HCT116 (cell line): ENCODE measurements at regions not wholly inside any gene's neighbourhood (a gene's known extent, or its start where the extent isn't known, plus 50 kb on each side); places are given as distances from the start of the nearest gene placed in this dataset.

Source experiments
- ATAC-seq: fragments of 200-7000 bp; cut with Tn5 transposase; 2 replicates; pipeline ENCODE4 v1.9.1; 2020; ENCODE audit warnings: mild to moderate bottlenecking, moderate library complexity
- BruUV-seq: library from RNA; stranded (reverse); fragments of 400-500 nt; replicated peaks from 2 replicates; lab custom pipeline; 2021; lab: Mats Ljungman, UMichigan
- CTCF ChIA-PET: fragments of 300-600 bp; sonication (Branson Sonifier 250); formaldehyde crosslinking; loops from one replicate; lab custom pipeline; 2021; ENCODE audit warnings: antibody characterized with exemption; lab: Charles Lee
- POLR2A ChIA-PET: fragments of 300-600, 350-600 bp; sonication (Branson Sonifier 250); formaldehyde crosslinking; loops from one replicate; lab custom pipeline; 2021; ENCODE audit warnings: antibody characterized with exemption; lab: Charles Lee
- RAD21 ChIA-PET, 2 experiments: fragments of 300-600 bp; sonication (Branson Sonifier 250); formaldehyde crosslinking; loops; one replicate each; lab custom pipeline; 2023; ENCODE audit warnings: low total read pairs in 2 of 2; ENCODE audit not compliant: uncharacterized antibody in 2 of 2, unreplicated experiment in 2 of 2, low non-redundant PET in 1 of 2; lab: Charles Lee
- DNase-seq: peaks from one replicate; pipeline ENCODE4 v3.0.0-alpha.2; 2010; ENCODE audit warnings: low read depth, low spot score
- H2AFZ ChIP-seq: fragments of 200-600 bp; shearing (Covaris generic), sonication (generic); 2 replicates; pipeline ENCODE4 v1.6.1; 2017; ENCODE audit warnings: low read depth, mixed run types, mixed read lengths, antibody characterized with exemption, low read length; ENCODE audit not compliant: poor library complexity, severe bottlenecking
- H3K27ac ChIP-seq: 2 replicates; pipeline ENCODE4 v1.5.1; 2012; ENCODE audit warnings: low read depth, low read length
- H3K27me3 ChIP-seq: fragments of 200-600 bp; sonication (generic); 2 replicates; pipeline ENCODE4 v1.6.1; 2016; ENCODE audit warnings: mixed run types, low read length, mixed read lengths; ENCODE audit not compliant: insufficient read depth
- H3K36me3 ChIP-seq, 2 experiments: fragments of 200-500 bp in 1 of 2; fragments of 200-600 bp in 1 of 2; sonication (Bioruptor generic) in 1 of 2; sonication (generic) in 1 of 2; 2 replicates each; pipeline versions ENCODE4 v1.5.1 to v1.6.1; 2014 to 2016; ENCODE audit warnings: low read length in 2 of 2, inconsistent platforms in 1 of 2, mixed read lengths in 1 of 2, mixed run types in 1 of 2; ENCODE audit not compliant: insufficient read depth in 2 of 2, control insufficient read depth in 1 of 2
- H3K4me1 ChIP-seq, 2 experiments: fragments of 200-600 bp in 1 of 2; sonication (generic) in 1 of 2; 2 replicates each; pipeline versions ENCODE4 v1.5.1 to v1.6.1; 2012 to 2017; ENCODE audit warnings: low read length in 2 of 2, inconsistent platforms in 1 of 2, mild to moderate bottlenecking in 1 of 2, mixed read lengths in 1 of 2, mixed run types in 1 of 2, moderate library complexity in 1 of 2; ENCODE audit not compliant: insufficient read depth in 2 of 2, control insufficient read depth in 1 of 2
- H3K4me2 ChIP-seq: fragments of 200-600 bp; sonication (generic); 2 replicates; pipeline ENCODE4 v1.6.1; 2017; ENCODE audit warnings: mixed run types, low read length, mixed read lengths
- H3K4me3 ChIP-seq, 2 experiments: fragments of 200-600 bp in 1 of 2; sonication (generic) in 1 of 2; replicated peaks in 1 of 2; 2 replicates each; pipeline ENCODE4 v1.5.1; 2011 to 2016; ENCODE audit warnings: low read length in 2 of 2, control low read depth in 1 of 2, low read depth in 1 of 2, mild to moderate bottlenecking in 1 of 2, mixed read lengths in 1 of 2, mixed run types in 1 of 2
- H3K79me2 ChIP-seq: fragments of 200-600 bp; sonication (generic); 2 replicates; pipeline ENCODE4 v1.6.1; 2017; ENCODE audit warnings: mild to moderate bottlenecking, mixed run types, low read length, moderate library complexity, mixed read lengths; ENCODE audit not compliant: insufficient read depth
- H3K9ac ChIP-seq: fragments of 200-600 bp; sonication (generic); 2 replicates; pipeline ENCODE4 v1.6.1; 2016; ENCODE audit warnings: low read length, mixed read lengths
- H3K9me2 ChIP-seq: fragments of 200-600 bp; sonication (generic), shearing (Covaris generic); 2 replicates; pipeline ENCODE4 v1.6.1; 2017; ENCODE audit warnings: mixed run types, mild to moderate bottlenecking, moderate library complexity; ENCODE audit not compliant: insufficient read depth
- H3K9me3 ChIP-seq, 2 experiments: fragments of 200-500 bp in 1 of 2; fragments of 200-600 bp in 1 of 2; sonication (Bioruptor generic) in 1 of 2; sonication (generic) in 1 of 2; 2 replicates each; pipeline ENCODE4 v1.6.1; 2014 to 2017; ENCODE audit warnings: low read length in 2 of 2, mixed read lengths in 2 of 2, inconsistent platforms in 1 of 2, low read depth in 1 of 2, mild to moderate bottlenecking in 1 of 2, mixed run types in 1 of 2, moderate library complexity in 1 of 2; ENCODE audit not compliant: control insufficient read depth in 1 of 2, insufficient read depth in 1 of 2
- H4K20me1 ChIP-seq: fragments of 200-600 bp; sonication (generic), shearing (Covaris generic); 2 replicates; pipeline ENCODE4 v1.6.1; 2017; ENCODE audit warnings: mixed run types, mild to moderate bottlenecking, moderate library complexity; ENCODE audit not compliant: insufficient read depth
- CEBPB ChIP-seq: IDR thresholded peaks from 2 replicates; pipeline ENCODE4 v1.6.1; 2012; ENCODE audit warnings: low read depth
- EGR1 ChIP-seq: IDR thresholded peaks from 2 replicates; pipeline ENCODE4 v1.6.1; 2012; ENCODE audit warnings: low read depth
- EZH2phosphoT487 ChIP-seq: fragments of 200-600 bp; IDR thresholded peaks from 2 replicates; pipeline ENCODE4 v1.6.1; 2018; ENCODE audit warnings: antibody characterized with exemption, borderline replicate concordance
- MAX ChIP-seq: IDR thresholded peaks from 2 replicates; pipeline ENCODE4 v1.6.1; 2012
- POLR2AphosphoS5 ChIP-seq: IDR thresholded peaks from 2 replicates; pipeline ENCODE4 v1.6.1; 2011; ENCODE audit warnings: mild to moderate bottlenecking, low read depth, low read length, moderate library complexity
- SIN3A ChIP-seq: IDR thresholded peaks from 2 replicates; pipeline ENCODE4 v1.6.1; 2012; ENCODE audit warnings: low read depth
- ZFX ChIP-seq: fragments of 450-650 bp; IDR thresholded peaks from 2 replicates; pipeline ENCODE4 v1.6.1; 2017
- ZNF274 ChIP-seq: fragments of 200-500 bp; sonication (Bioruptor generic); IDR thresholded peaks from 2 replicates; pipeline ENCODE4 v1.6.1; 2014; ENCODE audit warnings: mild to moderate bottlenecking, low read depth, low read length, inconsistent platforms
- intact Hi-C: fragments of 100-400 bp; cut with micrococcal nuclease; formaldehyde crosslinking; loops from 2 replicates; pipeline ENCODE4 v1.10.0; 2022
- TF ChIP-seq, protein P1 (sequence below): IDR thresholded peaks from 2 replicates; pipeline ENCODE4 v1.6.1; 2011; ENCODE audit warnings: mild to moderate bottlenecking, low read length, moderate library complexity; ENCODE audit not compliant: insufficient replicate concordance; ENCODE audit errors: extremely low read depth

DNA sequence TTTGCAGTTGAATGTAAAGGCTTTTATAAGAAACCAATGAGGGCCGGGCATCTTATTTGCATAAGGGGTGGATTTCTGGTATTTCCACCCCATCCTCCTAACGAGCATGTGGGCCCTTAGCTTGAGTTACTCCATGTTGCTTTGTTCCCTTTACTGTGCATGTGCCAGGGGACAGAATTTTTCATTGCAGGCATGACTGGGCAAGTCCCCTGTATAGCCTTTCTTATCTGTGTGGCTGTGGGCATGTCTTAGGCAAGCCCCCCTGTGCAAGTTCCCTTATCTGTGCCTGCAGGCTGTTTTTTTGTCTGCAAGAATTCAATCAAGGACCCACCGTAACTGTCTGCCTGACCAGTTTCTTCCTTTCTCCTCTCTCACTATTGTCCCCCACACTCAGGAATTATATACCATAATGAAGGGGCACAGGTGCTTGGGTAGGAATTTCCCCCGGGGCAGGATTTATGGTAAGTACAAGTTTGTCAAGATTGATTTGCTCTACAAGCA lies 152.2 kb upstream of the CNOT2 start:
- ChIA-PET RAD21 (no interaction called here), POLR2A (no interaction called here), CTCF (no interaction called here)
- H3K9me3 ChIP-seq, result no peaks in the 10 kb centered on the region
- no peak overlapping the region for H3K9ac ChIP-seq
- no peaks in the 10 kb centered on the region for H3K79me2 ChIP-seq
- no peak for DNase-seq
- no peak overlapping the region for H3K4me2 ChIP-seq
- no peak for ATAC-seq
- no peak overlapping the region for H2AFZ ChIP-seq
- H3K9me2 ChIP-seq, result no peaks in the 10 kb centered on the region; the same call in 1 of the 2 replicates
- H3K27ac ChIP-seq, result no peak overlapping the region
- no TSS peak for BruUV-seq
- H3K4me1 ChIP-seq, result no peaks in the 10 kb centered on the region
- H3K4me3 ChIP-seq, result no peak overlapping the region
- no peaks in the 10 kb centered on the region for H3K27me3 ChIP-seq
- intact Hi-C loops, result no loop called here
- H3K36me3 ChIP-seq, result no peaks in the 10 kb centered on the region
- no peaks in the 10 kb centered on the region for H4K20me1 ChIP-seq
- TF ChIP-seq EZH2phosphoT487, result no peak

GRCh38 chr12:70094467-70094866 lies 148.8 kb upstream of the CNOT2 start:
- no peak overlapping the region for H3K4me2 ChIP-seq
- no peak for DNase-seq
- H3K79me2 ChIP-seq, result no peaks in the 10 kb centered on the region
- intact Hi-C loops, result no loop called here
- ChIA-PET CTCF (no interaction called here), POLR2A (no interaction called here), RAD21 (no interaction called here)
- H4K20me1 ChIP-seq, result no peaks in the 10 kb centered on the region
- TF ChIP-seq CEBPB (no peak), ZNF274 (no peak), ZFX (no peak), SIN3A (no peak), POLR2AphosphoS5 (no peak), EGR1 (no peak), MAX (no peak)
- TF ChIP-seq, protein P1, sequence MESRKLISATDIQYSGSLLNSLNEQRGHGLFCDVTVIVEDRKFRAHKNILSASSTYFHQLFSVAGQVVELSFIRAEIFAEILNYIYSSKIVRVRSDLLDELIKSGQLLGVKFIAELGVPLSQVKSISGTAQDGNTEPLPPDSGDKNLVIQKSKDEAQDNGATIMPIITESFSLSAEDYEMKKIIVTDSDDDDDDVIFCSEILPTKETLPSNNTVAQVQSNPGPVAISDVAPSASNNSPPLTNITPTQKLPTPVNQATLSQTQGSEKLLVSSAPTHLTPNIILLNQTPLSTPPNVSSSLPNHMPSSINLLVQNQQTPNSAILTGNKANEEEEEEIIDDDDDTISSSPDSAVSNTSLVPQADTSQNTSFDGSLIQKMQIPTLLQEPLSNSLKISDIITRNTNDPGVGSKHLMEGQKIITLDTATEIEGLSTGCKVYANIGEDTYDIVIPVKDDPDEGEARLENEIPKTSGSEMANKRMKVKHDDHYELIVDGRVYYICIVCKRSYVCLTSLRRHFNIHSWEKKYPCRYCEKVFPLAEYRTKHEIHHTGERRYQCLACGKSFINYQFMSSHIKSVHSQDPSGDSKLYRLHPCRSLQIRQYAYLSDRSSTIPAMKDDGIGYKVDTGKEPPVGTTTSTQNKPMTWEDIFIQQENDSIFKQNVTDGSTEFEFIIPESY, result no peak
- H3K9ac ChIP-seq, result no peak overlapping the region
- H3K9me3 ChIP-seq, result no peaks in the 10 kb centered on the region
- no peak overlapping the region for H2AFZ ChIP-seq
- H3K9me2 ChIP-seq, result no peaks in the 10 kb centered on the region; the same call in 1 of the 2 replicates
- no peak overlapping the region for H3K4me3 ChIP-seq
- no peak overlapping the region for H3K27ac ChIP-seq
- ATAC-seq, result no peak
- no peaks in the 10 kb centered on the region for H3K4me1 ChIP-seq
- H3K36me3 ChIP-seq, result no peaks in the 10 kb centered on the region
- no peaks in the 10 kb centered on the region for H3K27me3 ChIP-seq
- BruUV-seq, result no TSS peak
